Esophagus squamous epithelium (tissue), 5 donors: ENCODE measurements at regions not wholly inside any gene's neighbourhood (a gene's known extent, or its start where the extent isn't known, plus 50 kb on each side); places are given as distances from the start of the nearest gene placed in this dataset.

Source experiments
- DNase-seq: peaks from one replicate; lab custom pipeline; 2025; lab: John Stamatoyannopoulos, UW
- H3K27ac ChIP-seq, 4 donors: fragments of 200-600 bp; sonication (generic); one replicate each; pipeline ENCODE4 v1.5.1; 2016 to 2019; ENCODE audit warnings: mild to moderate bottlenecking in 1 of 4
- H3K27me3 ChIP-seq, 4 donors: fragments of 200-600 bp; sonication (generic); 1 replicate in 3 of 4; 2 replicates in 1 of 4; pipeline versions ENCODE4 v1.5.1 to v1.6.0; 2017 to 2021; ENCODE audit warnings: antibody characterized with exemption in 1 of 4
- H3K36me3 ChIP-seq, 3 donors: fragments of 200-600 bp; sonication (generic); one replicate each; pipeline ENCODE4 v1.5.1; 2016 to 2019
- H3K4me1 ChIP-seq, 3 donors: fragments of 200-600 bp; sonication (generic); one replicate each; pipeline ENCODE4 v1.5.1; 2017 to 2019
- H3K4me3 ChIP-seq, 4 donors: fragments of 200-600 bp; sonication (generic); 1 replicate in 3 of 4; 2 replicates in 1 of 4; pipeline ENCODE4 v1.5.1; 2016 to 2019; ENCODE audit warnings: mild to moderate bottlenecking in 2 of 4, moderate library complexity in 1 of 4
- H3K9me3 ChIP-seq, 3 donors: fragments of 200-600 bp; sonication (generic); one replicate each; pipeline ENCODE4 v1.5.1; 2016 to 2019
- CTCF ChIP-seq, 6 experiments: fragments of 450-650 bp in 4 of 6; fragments of 200-600 bp in 2 of 6; sonication (generic) in 2 of 6; IDR thresholded peaks; one replicate each; pipeline ENCODE4 v1.5.1; 2016 to 2019; ENCODE audit warnings: antibody characterized with exemption in 6 of 6, mild to moderate bottlenecking in 4 of 6, moderate library complexity in 4 of 6
- POLR2A ChIP-seq, 4 donors: fragments of 450-650 bp; IDR thresholded peaks; one replicate each; pipeline ENCODE4 v1.6.1; 2017; ENCODE audit warnings: antibody characterized with exemption in 4 of 4, mild to moderate bottlenecking in 4 of 4, moderate library complexity in 3 of 4
- WGBS, 2 donors: methylation state at CpG; one replicate each; pipeline ENCODE4 v1.1.5; 2018; 5-methylcytosine and 5-hydroxymethylcytosine counted together
- intact Hi-C: fragments of 100-400 bp; cut with DNase I; formaldehyde crosslinking; loops from one replicate; pipeline ENCODE4 v1.15.0; 2022
- donor health status: DM: yes; HTN: yes; CAD: no.

- Histone ChIP-seq H3K4me1 (no peaks in the 10 kb centered on the region), H3K9me3 (no peaks in the 10 kb centered on the region), H3K4me3 (no peak overlapping the region), H3K27me3 (no peaks in the 10 kb centered on the region), H3K27ac (no peak overlapping the region), H3K36me3 (no peaks in the 10 kb centered on the region)
- no peak for DNase-seq
- 54 to 63% methylated on average over 1 of the region's 1 CpG for WGBS, 2 donors
- intact Hi-C loops, result no loop called here
- TF ChIP-seq CTCF (IDR thresholded peaks at IDR 0.05), result no peak
- TF ChIP-seq POLR2A (IDR thresholded peaks at IDR 0.05), result no peak
Observed at GRCh38 chrX:147800663-147801062, 111.1 kb upstream of the FMR1 start.

GRCh38 chrX:147803948-147804347, 107.8 kb upstream of the FMR1 start:
- H3K4me1 ChIP-seq, result no peaks in the 10 kb centered on the region
- no peaks in the 10 kb centered on the region for H3K27me3 ChIP-seq
- no peaks in the 10 kb centered on the region for H3K36me3 ChIP-seq
- TF ChIP-seq CTCF (IDR thresholded peaks at IDR 0.05) (peak in 3 of 6 experiments; percentile 7 to 16 (median 12)), POLR2A (IDR thresholded peaks at IDR 0.05) (no peak)
- no peak overlapping the region for H3K27ac ChIP-seq
- no peaks in the 10 kb centered on the region for H3K9me3 ChIP-seq
- 21 to 24% methylated on average over 2 of the region's 2 CpGs for WGBS, 2 donors
- no peak overlapping the region for H3K4me3 ChIP-seq
- no peak for DNase-seq
- intact Hi-C loops, result no loop called here

GRCh38 chrX:147811803-147812202, 99.9 kb upstream of the FMR1 start:
- Histone ChIP-seq H3K9me3 (no peaks in the 10 kb centered on the region), H3K27ac (no peak overlapping the region), H3K4me3 (no peak overlapping the region), H3K36me3 (no peaks in the 10 kb centered on the region), H3K4me1 (no peaks in the 10 kb centered on the region), H3K27me3 (no peaks in the 10 kb centered on the region)
- WGBS, 2 donors, result 51 to 64% methylated on average over 2 of the region's 2 CpGs
- TF ChIP-seq CTCF (IDR thresholded peaks at IDR 0.05), result no peak
- TF ChIP-seq POLR2A (IDR thresholded peaks at IDR 0.05), result no peak
- intact Hi-C loops, result no loop called here
- no peak for DNase-seq

GRCh38 chrX:147827070-147827469, 84.6 kb upstream of the FMR1 start:
- no peaks in the 10 kb centered on the region for H3K27me3 ChIP-seq
- WGBS, 2 donors, result 77 to 95% methylated on average over 3 of the region's 3 CpGs
- TF ChIP-seq CTCF (IDR thresholded peaks at IDR 0.05), result no peak
- no peak for TF ChIP-seq POLR2A (IDR thresholded peaks at IDR 0.05)
- H3K27ac ChIP-seq, result no peak overlapping the region
- intact Hi-C loops, result no loop called here
- no peaks in the 10 kb centered on the region for H3K36me3 ChIP-seq
- no peaks in the 10 kb centered on the region for H3K4me1 ChIP-seq
- DNase-seq, result no peak
- H3K4me3 ChIP-seq, result no peak overlapping the region
- H3K9me3 ChIP-seq, result peaks cover 0 to 4% (median 0%) of the 10 kb centered on the region in 3 donors

- no peak for TF ChIP-seq CTCF (IDR thresholded peaks at IDR 0.05)
Observed at GRCh38 chrX:147828719-147829118, 83.0 kb upstream of the FMR1 start.

More at GRCh38 chrX:147828719-147829118, 83.0 kb upstream of the FMR1 start:
- no peak for DNase-seq
- Histone ChIP-seq H3K4me3 (no peak overlapping the region), H3K36me3 (no peaks in the 10 kb centered on the region), H3K4me1 (no peaks in the 10 kb centered on the region), H3K9me3 (peaks cover 0 to 4% (median 0%) of the 10 kb centered on the region in 3 donors), H3K27ac (no peak overlapping the region), H3K27me3 (no peaks in the 10 kb centered on the region)
- intact Hi-C loops, result no loop called here
- WGBS, 2 donors, result 80% methylated on average over 7 of the region's 16 CpGs; no CpG with 5 or more reads in 1 of the 2 donors
